Activated naive CD4-positive, alpha-beta T cell treated with anti-CD3 and anti-CD28 coated beads, Interleukin-2, amount 10 ng/mL, durations not matched to agents 7 days and 5 days (primary cell): ENCODE measurements at regions not wholly inside any gene's neighbourhood (a gene's known extent, or its start where the extent isn't known, plus 50 kb on each side); places are given as distances from the start of the nearest gene placed in this dataset.
"Not testable (repeated sequence)": the region's sequence is repeated elsewhere in the genome, so short reads cannot be mapped to it uniquely, and the experiment has no call there.

ENCODE experiments used
- CTCF ChIA-PET: fragments of 350-600 bp; sonication (Branson Sonifier 250); formaldehyde crosslinking; loops from one replicate; lab custom pipeline; 2021; ENCODE audit warnings: antibody characterized with exemption; lab: Charles Lee
- DNase-seq: peaks from one replicate; pipeline ENCODE4 v3.0.0-alpha.2; 2020
- H3K27ac Mint-ChIP-seq: one replicate; pipeline ENCODE4 v1.8.0; 2021; ENCODE audit warnings: mild to moderate bottlenecking, moderate library complexity, mixed read lengths
- H3K27me3 Mint-ChIP-seq: one replicate; pipeline ENCODE4 v1.8.0; 2021; ENCODE audit warnings: mild to moderate bottlenecking, mixed read lengths
- H3K36me3 Mint-ChIP-seq: one replicate; pipeline ENCODE4 v1.8.0; 2021; ENCODE audit warnings: mixed read lengths
- H3K4me1 Mint-ChIP-seq: one replicate; pipeline ENCODE4 v1.8.0; 2021; ENCODE audit warnings: mixed read lengths
- H3K4me3 Mint-ChIP-seq: one replicate; pipeline ENCODE4 v1.8.0; 2021; ENCODE audit warnings: mild to moderate bottlenecking, moderate library complexity, mixed read lengths
- H3K9me3 Mint-ChIP-seq: one replicate; pipeline ENCODE4 v1.8.0; 2021; ENCODE audit warnings: mixed read lengths

DNA sequence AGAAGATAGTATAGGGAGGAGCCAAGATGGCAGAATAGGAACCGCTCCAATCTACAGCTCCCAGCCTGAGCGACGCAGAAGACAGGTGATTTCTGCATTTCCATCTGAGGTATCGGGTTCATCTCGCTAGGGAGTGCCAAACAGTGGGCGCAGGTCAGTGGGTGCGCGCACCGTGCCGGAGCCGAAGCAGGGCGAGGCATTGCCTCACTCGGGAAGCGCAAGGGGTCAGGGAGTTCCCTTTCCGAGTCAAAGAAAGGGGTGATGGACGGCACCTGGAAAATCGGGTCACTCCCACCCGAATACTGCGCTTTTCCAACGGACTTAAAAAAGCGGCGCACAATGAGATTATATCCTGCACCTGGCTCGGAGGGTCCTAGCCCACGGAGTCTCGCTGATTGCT is 201.2 kb downstream of the CETN3 start:
- DNase-seq, H3K9me3 Mint-ChIP-seq, H3K4me3 Mint-ChIP-seq, H3K4me1 Mint-ChIP-seq, CTCF ChIA-PET, H3K27ac Mint-ChIP-seq, H3K36me3 Mint-ChIP-seq, H3K27me3 Mint-ChIP-seq: not testable (repeated sequence)

DNA sequence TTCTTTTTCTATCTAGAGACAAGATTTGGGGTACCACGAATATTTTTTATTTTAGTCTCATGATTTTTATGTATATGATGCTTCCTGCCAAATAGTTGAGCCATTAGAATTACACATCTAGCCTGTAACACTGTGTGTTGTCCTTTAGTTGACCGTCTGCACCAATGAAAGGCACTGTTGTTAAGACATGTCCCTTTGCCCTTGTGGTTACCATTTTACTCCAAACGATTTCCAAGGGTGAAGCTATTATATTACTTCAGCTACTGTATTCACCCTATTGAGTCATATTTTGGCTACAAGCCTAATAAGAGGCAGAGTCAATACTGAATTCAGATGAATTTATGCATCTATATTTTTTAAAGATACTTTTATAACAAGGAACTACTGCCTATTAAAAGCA is 207.6 kb downstream of the CETN3 start:
- Mint-ChIP-seq H3K9me3 (peaks cover 2% of the 10 kb centered on the region), H3K4me1 (no peaks in the 10 kb centered on the region), H3K36me3 (no peaks in the 10 kb centered on the region), H3K27me3 (no peaks in the 10 kb centered on the region), H3K4me3 (no peak overlapping the region), H3K27ac (no peak overlapping the region)
- no peak for DNase-seq
- CTCF ChIA-PET, result no interaction called here

DNA sequence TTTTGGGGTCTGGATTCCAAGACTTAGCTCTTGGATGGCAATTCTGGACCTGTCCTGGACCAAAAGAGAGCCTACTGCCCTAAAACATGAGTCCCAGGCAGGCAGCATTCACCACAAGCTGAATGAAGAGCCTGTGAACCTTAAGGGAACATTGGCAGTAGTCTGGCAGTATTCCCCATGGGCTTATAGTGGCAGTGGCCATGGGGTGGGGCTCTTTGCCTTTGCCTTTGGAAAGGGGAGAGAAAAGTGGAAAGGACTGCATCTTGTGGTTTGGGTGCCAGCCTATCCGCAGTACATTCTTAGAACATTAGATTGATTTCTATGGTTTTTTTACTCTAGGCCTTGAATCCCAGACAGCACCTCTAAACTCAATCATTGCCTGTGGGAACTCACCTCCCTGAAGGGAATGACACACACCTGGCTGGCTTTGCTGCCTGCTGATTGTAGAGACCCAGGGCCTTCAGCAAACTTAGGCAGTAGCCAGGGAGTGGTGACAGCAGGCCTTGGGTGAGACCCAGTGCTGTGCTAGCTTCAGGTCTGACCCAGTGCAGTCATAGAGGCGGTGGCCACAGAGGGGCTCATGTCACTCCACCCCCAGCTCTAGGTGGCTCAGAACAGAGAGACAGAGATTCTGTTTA is 216.3 kb downstream of the CETN3 start:
- Mint-ChIP-seq H3K36me3 (no peaks in the 10 kb centered on the region), H3K9me3 (no peaks in the 10 kb centered on the region), H3K27me3 (no peaks in the 10 kb centered on the region), H3K4me3 (no peak overlapping the region), H3K27ac (no peak overlapping the region), H3K4me1 (no peaks in the 10 kb centered on the region)
- no peak for DNase-seq
- CTCF ChIA-PET, result no interaction called here

DNA sequence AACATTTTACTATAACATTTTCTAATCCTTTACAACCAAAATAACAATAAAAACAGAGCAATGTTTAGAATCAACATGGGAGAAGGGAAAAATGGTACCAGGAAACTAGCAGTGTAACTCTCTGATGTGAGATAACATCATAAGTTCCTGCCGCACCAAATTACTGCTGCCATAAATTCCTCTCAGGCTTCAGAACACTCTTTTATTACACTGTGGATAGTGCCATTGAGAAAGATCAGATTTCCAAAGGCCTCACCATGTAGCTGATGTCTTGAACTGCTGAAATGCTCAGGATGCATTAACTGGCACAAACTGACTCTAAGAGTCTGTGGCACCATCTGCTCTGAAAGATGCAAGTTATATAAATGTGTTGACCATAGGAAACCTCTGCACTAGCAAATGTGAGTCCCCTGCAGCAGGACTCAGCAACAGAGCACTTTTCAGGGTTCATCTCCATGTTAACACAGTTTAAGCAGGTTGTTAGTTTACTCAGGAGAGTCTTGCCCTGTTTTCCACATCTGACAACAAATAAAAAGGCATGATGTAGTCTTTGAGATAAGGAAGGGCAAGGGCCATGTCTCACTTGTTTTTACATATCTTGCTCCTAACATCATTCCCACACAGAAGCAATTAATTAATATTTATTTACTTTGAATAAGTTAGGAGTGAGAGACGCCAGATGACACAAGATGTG is 218.1 kb downstream of the CETN3 start:
- CTCF ChIA-PET, result no interaction called here
- Mint-ChIP-seq H3K36me3 (no peaks in the 10 kb centered on the region), H3K9me3 (peaks cover 3% of the 10 kb centered on the region), H3K27me3 (no peaks in the 10 kb centered on the region), H3K4me3 (no peak overlapping the region), H3K4me1 (no peaks in the 10 kb centered on the region), H3K27ac (no peak overlapping the region)
- DNase-seq, result no peak

DNA sequence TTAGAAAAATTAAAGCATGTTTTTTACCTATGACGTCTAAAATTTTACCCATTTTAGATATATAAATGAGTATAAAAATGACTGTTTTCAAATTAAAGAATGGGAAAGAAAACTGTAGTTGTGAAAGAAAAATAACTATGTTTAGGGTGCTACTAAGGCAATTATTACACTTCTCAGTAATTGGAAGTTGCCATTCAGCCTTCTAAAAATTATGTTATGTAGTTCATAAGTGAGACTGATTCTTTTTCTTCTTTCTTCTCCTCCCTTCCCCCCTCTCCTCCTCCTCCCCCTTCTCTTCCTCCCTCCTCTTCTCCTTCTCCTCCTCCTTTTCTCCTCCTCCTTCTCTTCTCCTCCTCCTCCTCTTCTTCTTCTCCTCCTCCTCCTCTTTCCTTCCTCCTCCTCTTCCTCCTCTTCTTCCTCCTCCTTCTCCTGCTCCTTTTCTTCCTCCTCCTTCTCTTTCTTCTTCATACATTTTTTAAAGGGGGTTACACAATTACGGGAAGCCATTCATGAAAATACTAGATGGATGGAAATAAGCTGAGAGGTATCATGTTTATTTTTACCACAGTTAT is 223.6 kb downstream of the CETN3 start:
- DNase-seq, result no peak
- peaks cover 3% of the 10 kb centered on the region for H3K9me3 Mint-ChIP-seq
- H3K4me3 Mint-ChIP-seq, result no peak overlapping the region
- H3K4me1 Mint-ChIP-seq, result no peaks in the 10 kb centered on the region
- CTCF ChIA-PET, result no interaction called here
- no peak overlapping the region for H3K27ac Mint-ChIP-seq
- H3K36me3 Mint-ChIP-seq, result no peaks in the 10 kb centered on the region
- H3K27me3 Mint-ChIP-seq, result no peaks in the 10 kb centered on the region

DNA sequence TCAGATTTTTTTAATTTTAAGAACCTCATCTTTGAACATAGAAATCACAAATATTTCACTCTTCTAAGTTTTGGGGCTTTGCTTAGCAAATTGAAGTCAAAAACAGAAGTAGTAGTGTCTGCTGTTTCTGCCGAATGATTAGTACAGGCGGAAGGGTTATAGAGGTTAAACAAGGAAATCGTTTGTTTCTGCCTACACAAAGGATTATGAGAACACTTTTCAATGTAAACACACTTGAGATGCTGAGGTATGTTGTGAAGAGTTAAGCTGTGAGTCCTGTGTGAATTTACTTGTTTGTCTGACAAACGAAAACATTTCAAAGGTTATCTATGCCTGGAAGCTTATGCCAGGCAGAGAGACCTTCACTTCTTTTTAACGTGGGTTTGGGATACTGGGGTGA is 224.8 kb downstream of the CETN3 start:
- no peaks in the 10 kb centered on the region for H3K36me3 Mint-ChIP-seq
- CTCF ChIA-PET, result no interaction called here
- H3K4me3 Mint-ChIP-seq, result no peak overlapping the region
- peaks cover 3% of the 10 kb centered on the region for H3K9me3 Mint-ChIP-seq
- H3K27ac Mint-ChIP-seq, result no peak overlapping the region
- H3K4me1 Mint-ChIP-seq, result no peaks in the 10 kb centered on the region
- H3K27me3 Mint-ChIP-seq, result no peaks in the 10 kb centered on the region
- DNase-seq, result no peak

DNA sequence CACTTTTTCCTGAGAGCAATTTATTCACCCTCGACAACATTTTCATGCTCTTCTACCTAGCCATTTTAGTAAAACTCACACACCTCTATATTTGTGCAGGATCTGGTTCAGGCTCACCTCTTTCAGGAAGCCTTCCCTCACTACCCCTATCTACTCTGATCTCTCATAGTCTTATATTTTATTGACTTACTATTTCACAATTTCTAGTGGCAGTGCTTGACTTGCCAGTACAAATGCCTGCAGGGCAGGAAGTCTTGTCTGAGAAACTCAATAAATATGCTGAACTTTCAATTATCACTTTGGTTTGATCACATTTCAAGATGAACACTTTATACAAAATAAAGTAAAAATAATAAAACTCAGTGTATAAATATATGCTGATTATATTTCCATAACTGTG is 226.8 kb downstream of the CETN3 start:
- Mint-ChIP-seq H3K27ac (no peak overlapping the region), H3K4me3 (no peak overlapping the region), H3K36me3 (no peaks in the 10 kb centered on the region), H3K9me3 (peaks cover 2% of the 10 kb centered on the region), H3K27me3 (no peaks in the 10 kb centered on the region), H3K4me1 (no peaks in the 10 kb centered on the region)
- CTCF ChIA-PET, result no interaction called here
- no peak for DNase-seq

DNA sequence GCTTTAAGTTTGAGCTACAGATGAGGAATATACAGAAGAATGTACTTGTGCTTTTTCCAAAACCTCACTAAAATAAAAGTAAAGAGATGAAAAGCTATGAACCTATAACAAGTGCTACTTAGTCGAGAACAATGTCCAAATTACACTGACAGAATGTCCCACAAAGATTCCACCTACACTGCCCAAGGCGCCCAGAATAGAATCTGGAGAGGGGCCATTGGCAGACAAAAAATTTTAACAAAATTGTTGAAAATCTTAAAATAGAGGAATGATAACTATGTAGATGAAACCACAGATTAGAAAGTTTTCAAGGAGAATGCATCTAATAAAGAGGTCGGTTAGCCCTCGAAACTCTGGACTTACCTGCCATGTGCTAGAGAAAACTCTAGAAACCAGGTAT is 235.3 kb downstream of the CETN3 start:
- CTCF ChIA-PET, result no interaction called here
- H3K9me3 Mint-ChIP-seq, result peaks cover 7% of the 10 kb centered on the region
- no peak overlapping the region for H3K27ac Mint-ChIP-seq
- H3K4me1 Mint-ChIP-seq, result no peaks in the 10 kb centered on the region
- no peaks in the 10 kb centered on the region for H3K27me3 Mint-ChIP-seq
- no peaks in the 10 kb centered on the region for H3K36me3 Mint-ChIP-seq
- H3K4me3 Mint-ChIP-seq, result no peak overlapping the region
- DNase-seq, result no peak

DNA sequence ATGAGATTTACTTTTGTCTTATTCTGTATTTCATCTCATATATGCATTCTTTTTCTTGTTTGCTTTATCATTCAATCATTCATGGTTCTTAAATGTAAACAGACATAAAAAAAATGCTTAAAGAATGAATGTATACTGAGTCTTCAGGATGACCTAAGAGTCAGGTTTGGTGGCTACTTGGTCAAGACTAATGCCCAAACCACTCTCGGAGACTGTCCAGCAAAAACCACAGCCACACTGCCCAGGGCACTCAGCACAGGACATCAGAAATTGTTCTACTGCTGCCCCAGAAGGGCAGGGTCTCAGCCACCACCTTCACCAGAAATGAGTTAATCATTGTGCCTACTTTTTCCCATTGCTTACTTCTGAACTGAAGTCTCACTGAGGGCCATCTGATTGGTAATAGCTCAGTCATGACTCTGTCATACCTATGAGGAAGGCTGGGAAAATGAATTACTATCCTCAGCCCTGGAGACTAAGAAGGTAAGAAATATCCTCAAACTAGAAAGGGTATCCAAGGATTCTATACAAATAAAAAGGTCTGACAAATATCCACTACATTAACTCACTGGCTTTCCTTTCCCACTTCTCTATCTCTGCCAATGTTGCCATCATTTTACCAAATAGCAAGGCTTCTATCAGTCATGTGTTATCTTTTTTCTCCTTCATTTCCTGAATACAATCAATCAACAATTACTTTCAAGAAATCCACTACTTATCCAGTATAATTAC is 236.1 kb downstream of the CETN3 start:
- H3K36me3 Mint-ChIP-seq, result no peaks in the 10 kb centered on the region
- no peak overlapping the region for H3K27ac Mint-ChIP-seq
- H3K27me3 Mint-ChIP-seq, result no peaks in the 10 kb centered on the region
- H3K4me1 Mint-ChIP-seq, result no peaks in the 10 kb centered on the region
- peaks cover 7% of the 10 kb centered on the region for H3K9me3 Mint-ChIP-seq
- CTCF ChIA-PET, result no interaction called here
- DNase-seq, result no peak
- H3K4me3 Mint-ChIP-seq, result no peak overlapping the region

DNA sequence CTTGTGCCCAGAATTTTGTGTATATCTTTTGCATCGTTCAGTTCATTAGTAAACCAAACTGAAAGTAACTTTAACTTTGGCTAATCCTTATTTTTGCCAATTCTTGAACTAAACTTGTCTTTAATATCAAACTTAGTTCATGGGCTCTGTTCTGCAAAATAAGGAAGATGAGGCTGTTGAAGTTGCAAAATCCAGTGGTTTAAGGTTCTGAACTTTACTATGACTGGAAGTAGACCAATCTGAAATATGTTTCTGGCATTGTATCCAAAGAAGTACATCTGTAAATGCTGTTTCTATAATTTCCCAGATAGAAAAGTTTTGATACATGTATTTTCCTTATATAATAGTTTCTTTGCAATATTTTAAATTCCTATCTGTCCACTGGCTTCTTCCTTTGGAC is 238.1 kb downstream of the CETN3 start:
- H3K9me3 Mint-ChIP-seq, result no peaks in the 10 kb centered on the region
- H3K36me3 Mint-ChIP-seq, result no peaks in the 10 kb centered on the region
- DNase-seq, result no peak
- no peaks in the 10 kb centered on the region for H3K4me1 Mint-ChIP-seq
- no peak overlapping the region for H3K27ac Mint-ChIP-seq
- H3K27me3 Mint-ChIP-seq, result no peaks in the 10 kb centered on the region
- CTCF ChIA-PET, result no interaction called here
- no peak overlapping the region for H3K4me3 Mint-ChIP-seq

DNA sequence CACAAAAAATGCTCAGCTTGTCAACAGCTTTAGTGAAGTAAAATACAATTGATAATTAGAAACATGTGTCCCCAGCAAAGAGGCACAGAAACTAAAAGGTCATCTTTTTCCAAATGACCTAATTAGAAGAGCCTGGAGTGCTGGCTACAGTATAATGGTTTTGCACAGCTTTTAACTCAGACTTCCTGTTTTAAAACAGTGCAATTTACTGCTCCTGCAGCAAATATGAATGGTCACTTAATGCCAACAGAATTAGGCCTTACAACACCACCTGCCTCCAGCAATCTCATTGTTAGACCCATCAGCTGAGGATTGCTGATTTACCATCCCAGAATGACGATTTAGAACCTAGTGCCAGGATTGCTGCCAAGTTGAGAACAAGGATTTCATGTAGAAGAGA is 239.3 kb downstream of the CETN3 start:
- Mint-ChIP-seq H3K27me3 (no peaks in the 10 kb centered on the region), H3K4me1 (no peaks in the 10 kb centered on the region), H3K36me3 (no peaks in the 10 kb centered on the region), H3K4me3 (no peak overlapping the region), H3K9me3 (no peaks in the 10 kb centered on the region), H3K27ac (no peak overlapping the region)
- CTCF ChIA-PET, result no interaction called here
- DNase-seq, result no peak

DNA sequence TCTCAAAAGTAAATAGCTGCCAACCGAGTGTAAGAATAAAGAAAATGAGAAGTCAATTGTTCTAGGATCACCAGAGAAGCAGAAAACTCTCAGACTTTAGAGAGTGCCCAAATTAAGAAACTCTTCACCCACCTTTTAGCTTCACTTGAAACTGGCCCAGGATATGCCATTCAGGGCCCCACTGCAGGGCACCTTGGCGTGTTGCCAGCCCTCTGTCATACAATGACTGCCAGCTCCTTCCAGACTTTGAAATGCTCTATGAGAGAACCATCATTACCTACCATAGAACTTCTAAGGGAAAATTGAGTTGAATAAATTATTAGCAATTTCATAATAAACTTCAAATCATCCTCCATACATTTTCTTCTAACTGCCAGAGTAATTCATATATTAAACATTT is 240.5 kb downstream of the CETN3 start:
- no peaks in the 10 kb centered on the region for H3K9me3 Mint-ChIP-seq
- no peaks in the 10 kb centered on the region for H3K4me1 Mint-ChIP-seq
- no peak overlapping the region for H3K27ac Mint-ChIP-seq
- no peak for DNase-seq
- H3K36me3 Mint-ChIP-seq, result no peaks in the 10 kb centered on the region
- H3K4me3 Mint-ChIP-seq, result no peak overlapping the region
- H3K27me3 Mint-ChIP-seq, result no peaks in the 10 kb centered on the region
- CTCF ChIA-PET, result no interaction called here

DNA sequence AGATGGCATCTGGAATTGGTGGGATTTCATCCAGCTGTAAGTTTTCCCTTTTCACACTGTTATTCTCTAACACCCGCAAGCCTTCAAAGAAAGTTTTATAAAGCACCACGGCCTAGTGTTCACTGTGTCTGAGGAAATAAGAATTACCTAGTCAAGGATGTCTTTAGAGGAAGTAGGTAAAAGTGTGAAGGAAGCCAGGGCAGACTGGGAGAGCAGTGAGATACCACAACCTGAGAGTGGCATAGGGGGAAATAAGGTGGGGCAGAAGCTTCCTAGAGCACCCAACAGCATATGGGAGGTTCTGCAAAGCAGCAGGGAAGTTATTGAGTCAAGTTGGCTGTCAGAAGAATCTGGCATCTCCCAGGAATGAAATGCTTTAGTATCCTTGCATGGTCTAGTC is 241.2 kb downstream of the CETN3 start:
- H3K4me1 Mint-ChIP-seq, result no peaks in the 10 kb centered on the region
- H3K27me3 Mint-ChIP-seq, result no peaks in the 10 kb centered on the region
- no peak overlapping the region for H3K4me3 Mint-ChIP-seq
- CTCF ChIA-PET, result no interaction called here
- H3K9me3 Mint-ChIP-seq, result no peaks in the 10 kb centered on the region
- no peak for DNase-seq
- H3K36me3 Mint-ChIP-seq, result no peaks in the 10 kb centered on the region
- no peak overlapping the region for H3K27ac Mint-ChIP-seq

DNA sequence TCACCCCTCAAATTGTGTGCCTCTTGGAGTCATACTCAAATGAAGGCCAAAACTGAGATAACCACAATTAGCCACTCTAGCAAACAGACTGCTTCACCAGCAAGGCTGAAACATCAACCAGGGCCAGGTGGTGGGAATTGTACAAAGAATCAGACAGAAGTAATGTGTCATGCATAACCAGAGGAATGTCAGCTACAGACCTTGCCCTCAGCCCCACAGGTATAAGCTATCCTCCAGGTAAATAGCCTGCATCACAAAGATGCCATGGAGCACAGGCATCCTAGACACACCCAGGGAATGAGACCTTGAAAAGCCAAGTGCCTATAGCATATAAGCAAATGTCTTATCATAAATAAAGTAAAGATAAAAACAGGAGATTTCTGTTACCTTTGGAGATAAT is 242.7 kb downstream of the CETN3 start:
- Mint-ChIP-seq H3K27me3 (no peaks in the 10 kb centered on the region), H3K4me3 (no peak overlapping the region), H3K36me3 (no peaks in the 10 kb centered on the region), H3K27ac (no peak overlapping the region), H3K9me3 (no peaks in the 10 kb centered on the region), H3K4me1 (no peaks in the 10 kb centered on the region)
- CTCF ChIA-PET, result no interaction called here
- DNase-seq, result no peak

DNA sequence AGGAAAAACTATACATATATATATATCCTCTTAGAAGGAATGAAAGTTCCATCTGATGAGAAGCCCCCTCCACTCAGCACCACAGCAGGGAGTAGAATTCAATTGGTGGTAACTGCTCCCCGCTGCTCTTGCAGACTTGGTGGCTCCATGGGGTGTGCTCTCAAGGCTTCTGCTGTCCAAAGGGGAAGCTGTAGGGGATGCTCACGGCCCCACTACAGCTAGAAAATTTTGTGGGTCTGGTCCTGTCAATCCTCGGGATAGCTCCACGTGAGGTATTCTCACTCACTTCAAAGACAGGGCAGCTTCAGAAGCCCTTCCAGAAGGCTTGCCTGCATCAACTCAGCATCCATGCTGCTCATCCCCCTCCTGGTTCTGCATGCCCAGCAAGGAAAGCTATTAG is 247.2 kb downstream of the CETN3 start:
- H3K36me3 Mint-ChIP-seq, result no peaks in the 10 kb centered on the region
- CTCF ChIA-PET, result no interaction called here
- no peak for DNase-seq
- H3K27ac Mint-ChIP-seq, result no peak overlapping the region
- H3K4me3 Mint-ChIP-seq, result no peak overlapping the region
- H3K27me3 Mint-ChIP-seq, result no peaks in the 10 kb centered on the region
- H3K9me3 Mint-ChIP-seq, result no peaks in the 10 kb centered on the region
- no peaks in the 10 kb centered on the region for H3K4me1 Mint-ChIP-seq
